Neural progenitor cell (in vitro differentiated cells): ENCODE measurements at regions not wholly inside any gene's neighbourhood (a gene's known extent, or its start where the extent isn't known, plus 50 kb on each side); places are given as distances from the start of the nearest gene placed in this dataset.

Experiments
- DNase-seq: peaks from one replicate; pipeline ENCODE4 v3.0.0-alpha.2; 2016; ENCODE audit warnings: low spot score
- H2AFZ ChIP-seq: fragments of 200-600 bp; sonication (generic); replicated peaks from 2 replicates; pipeline ENCODE4 v1.6.1; 2016; ENCODE audit warnings: antibody characterized with exemption
- H3F3A ChIP-seq: fragments of 200-600 bp; sonication (generic); 2 replicates; pipeline ENCODE4 v1.6.1; 2016; ENCODE audit warnings: antibody characterized with exemption, low read depth
- H3K27ac ChIP-seq: fragments of 200-600 bp; sonication (generic); 2 replicates; pipeline ENCODE4 v1.5.1; 2016; ENCODE audit warnings: mild to moderate bottlenecking
- H3K27me3 ChIP-seq: fragments of 200-600 bp; sonication (generic); 2 replicates; pipeline ENCODE4 v1.6.1; 2016; ENCODE audit warnings: mild to moderate bottlenecking, moderate library complexity
- H3K36me3 ChIP-seq: fragments of 200-600 bp; sonication (generic); 2 replicates; pipeline ENCODE4 v1.5.1; 2016
- H3K4me1 ChIP-seq: fragments of 200-600 bp; sonication (generic); 2 replicates; pipeline ENCODE4 v1.6.1; 2016; ENCODE audit warnings: mixed run types
- H3K4me2 ChIP-seq: fragments of 200-600 bp; sonication (generic); 2 replicates; pipeline ENCODE4 v1.6.1; 2016
- H3K4me3 ChIP-seq: fragments of 200-600 bp; sonication (generic); 2 replicates; pipeline ENCODE4 v1.5.1; 2016
- H3K79me2 ChIP-seq: fragments of 200-600 bp; sonication (generic); 2 replicates; pipeline ENCODE4 v1.6.1; 2016; ENCODE audit warnings: low read depth
- H3K9ac ChIP-seq: fragments of 200-600 bp; sonication (generic); 2 replicates; pipeline ENCODE4 v1.6.1; 2016
- H3K9me3 ChIP-seq: fragments of 200-600 bp; sonication (generic); 2 replicates; pipeline ENCODE4 v1.5.1; 2016; ENCODE audit warnings: low read depth
- H4K20me1 ChIP-seq: fragments of 200-600 bp; sonication (generic); 2 replicates; pipeline ENCODE4 v1.6.1; 2016; ENCODE audit warnings: low read depth
- H3K27ac Mint-ChIP-seq: 3 replicates; pipeline ENCODE4 v1.8.0; 2021; ENCODE audit warnings: mixed read lengths
- H3K27me3 Mint-ChIP-seq: 2 replicates; pipeline ENCODE4 v1.8.0; 2022; ENCODE audit warnings: low read depth, mild to moderate bottlenecking, inconsistent platforms, moderate library complexity, mixed read lengths; ENCODE audit not compliant: insufficient read depth
- H3K36me3 Mint-ChIP-seq: 3 replicates; pipeline ENCODE4 v1.8.0; 2021; ENCODE audit warnings: mixed read lengths
- H3K4me1 Mint-ChIP-seq: 3 replicates; pipeline ENCODE4 v1.8.0; 2021; ENCODE audit warnings: mixed read lengths
- H3K4me3 Mint-ChIP-seq: 3 replicates; pipeline ENCODE4 v1.8.0; 2021; ENCODE audit warnings: mild to moderate bottlenecking, moderate library complexity, mixed read lengths
- H3K9me3 Mint-ChIP-seq: 3 replicates; pipeline ENCODE4 v1.8.0; 2020; ENCODE audit warnings: mixed read lengths
- EZH2 ChIP-seq: fragments of 200-600 bp; sonication (generic); IDR thresholded peaks from 2 replicates; pipeline ENCODE4 v1.6.1; 2017; ENCODE audit warnings: antibody characterized with exemption, mild to moderate bottlenecking, moderate library complexity
- EZH2phosphoT487 ChIP-seq: fragments of 200-600 bp; sonication (generic); IDR thresholded peaks from 2 replicates; pipeline ENCODE4 v1.6.1; 2017; ENCODE audit warnings: antibody characterized with exemption
- TF ChIP-seq, protein P1 (sequence below): fragments of 200-600 bp; sonication (generic); IDR thresholded peaks from 2 replicates; pipeline ENCODE4 v1.5.1; 2017; ENCODE audit warnings: antibody characterized with exemption, mild to moderate bottlenecking

DNA sequence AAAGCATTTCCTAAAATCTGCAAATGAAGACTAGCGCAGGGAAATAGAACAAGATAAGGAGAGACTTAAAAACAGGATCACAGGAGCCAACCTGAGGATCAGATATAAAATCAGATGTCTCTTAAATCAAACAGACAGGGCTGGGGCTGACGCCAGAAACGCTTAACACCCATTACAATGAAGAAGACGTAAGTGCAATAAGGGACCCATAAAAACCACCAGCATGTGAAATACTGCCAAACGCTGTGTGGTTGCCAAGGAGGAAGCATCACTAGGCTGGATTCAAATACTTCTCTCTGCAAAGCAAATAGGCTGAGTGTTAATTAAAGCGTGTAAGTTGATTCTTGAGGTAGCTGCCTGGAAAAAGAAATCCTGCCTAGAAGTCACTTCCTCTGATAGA is 74.4 kb upstream of the ATP10B start:
- Mint-ChIP-seq H3K36me3 (no peaks in the 10 kb centered on the region), H3K4me3 (no peak overlapping the region), H3K27me3 (no peaks in the 10 kb centered on the region), H3K27ac (no peak overlapping the region), H3K4me1 (peaks cover 31% of the 10 kb centered on the region), H3K9me3 (no peaks in the 10 kb centered on the region)
- Histone ChIP-seq H3K27me3 (no peaks in the 10 kb centered on the region), H3K4me1 (peaks cover 17% of the 10 kb centered on the region), H3K4me2 (no peak overlapping the region), H3K9ac (no peak overlapping the region), H3K79me2 (no peaks in the 10 kb centered on the region), H3K9me3 (no peaks in the 10 kb centered on the region), H3K4me3 (no peak overlapping the region), H4K20me1 (no peaks in the 10 kb centered on the region), H2AFZ (peak overlapping the region; percentile 12), H3K36me3 (no peaks in the 10 kb centered on the region), H3F3A (no peaks in the 10 kb centered on the region), H3K27ac (no peak overlapping the region)
- TF ChIP-seq EZH2phosphoT487 (no peak), EZH2 (no peak)
- TF ChIP-seq, protein P1, sequence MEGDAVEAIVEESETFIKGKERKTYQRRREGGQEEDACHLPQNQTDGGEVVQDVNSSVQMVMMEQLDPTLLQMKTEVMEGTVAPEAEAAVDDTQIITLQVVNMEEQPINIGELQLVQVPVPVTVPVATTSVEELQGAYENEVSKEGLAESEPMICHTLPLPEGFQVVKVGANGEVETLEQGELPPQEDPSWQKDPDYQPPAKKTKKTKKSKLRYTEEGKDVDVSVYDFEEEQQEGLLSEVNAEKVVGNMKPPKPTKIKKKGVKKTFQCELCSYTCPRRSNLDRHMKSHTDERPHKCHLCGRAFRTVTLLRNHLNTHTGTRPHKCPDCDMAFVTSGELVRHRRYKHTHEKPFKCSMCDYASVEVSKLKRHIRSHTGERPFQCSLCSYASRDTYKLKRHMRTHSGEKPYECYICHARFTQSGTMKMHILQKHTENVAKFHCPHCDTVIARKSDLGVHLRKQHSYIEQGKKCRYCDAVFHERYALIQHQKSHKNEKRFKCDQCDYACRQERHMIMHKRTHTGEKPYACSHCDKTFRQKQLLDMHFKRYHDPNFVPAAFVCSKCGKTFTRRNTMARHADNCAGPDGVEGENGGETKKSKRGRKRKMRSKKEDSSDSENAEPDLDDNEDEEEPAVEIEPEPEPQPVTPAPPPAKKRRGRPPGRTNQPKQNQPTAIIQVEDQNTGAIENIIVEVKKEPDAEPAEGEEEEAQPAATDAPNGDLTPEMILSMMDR: no peak
- no peak for DNase-seq

DNA sequence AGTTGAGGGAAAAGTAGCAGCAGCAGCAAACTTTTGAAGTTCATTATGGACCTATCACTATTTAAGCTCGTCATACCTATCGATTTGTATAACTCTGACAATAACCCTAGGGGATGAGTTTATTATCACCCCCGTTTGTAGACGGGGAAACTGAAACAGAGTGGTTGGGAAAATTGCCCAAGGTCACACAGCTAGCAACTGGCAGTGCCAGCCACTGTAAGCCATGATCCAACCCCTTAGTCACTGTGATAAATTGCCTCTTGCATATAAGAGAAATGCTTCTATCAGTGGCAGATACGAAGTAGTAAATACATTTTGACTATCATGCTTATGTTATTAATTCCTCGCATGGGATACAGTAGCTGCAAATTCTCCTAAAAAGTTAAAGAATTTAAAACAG is 73.3 kb upstream of the ATP10B start:
- Histone ChIP-seq H3K27me3 (no peaks in the 10 kb centered on the region), H3K4me1 (peaks cover 14% of the 10 kb centered on the region), H2AFZ (no peak overlapping the region), H3K27ac (no peak overlapping the region), H4K20me1 (no peaks in the 10 kb centered on the region), H3K79me2 (no peaks in the 10 kb centered on the region), H3K4me2 (no peak overlapping the region), H3F3A (no peaks in the 10 kb centered on the region), H3K4me3 (no peak overlapping the region), H3K9me3 (no peaks in the 10 kb centered on the region), H3K36me3 (no peaks in the 10 kb centered on the region), H3K9ac (no peak overlapping the region)
- Mint-ChIP-seq H3K4me3 (no peak overlapping the region), H3K27ac (no peak overlapping the region), H3K27me3 (no peaks in the 10 kb centered on the region), H3K9me3 (no peaks in the 10 kb centered on the region), H3K4me1 (peaks cover 23% of the 10 kb centered on the region), H3K36me3 (no peaks in the 10 kb centered on the region)
- DNase-seq: no peak
- no peak for TF ChIP-seq EZH2
- TF ChIP-seq, protein P1: no peak
- no peak for TF ChIP-seq EZH2phosphoT487

DNA sequence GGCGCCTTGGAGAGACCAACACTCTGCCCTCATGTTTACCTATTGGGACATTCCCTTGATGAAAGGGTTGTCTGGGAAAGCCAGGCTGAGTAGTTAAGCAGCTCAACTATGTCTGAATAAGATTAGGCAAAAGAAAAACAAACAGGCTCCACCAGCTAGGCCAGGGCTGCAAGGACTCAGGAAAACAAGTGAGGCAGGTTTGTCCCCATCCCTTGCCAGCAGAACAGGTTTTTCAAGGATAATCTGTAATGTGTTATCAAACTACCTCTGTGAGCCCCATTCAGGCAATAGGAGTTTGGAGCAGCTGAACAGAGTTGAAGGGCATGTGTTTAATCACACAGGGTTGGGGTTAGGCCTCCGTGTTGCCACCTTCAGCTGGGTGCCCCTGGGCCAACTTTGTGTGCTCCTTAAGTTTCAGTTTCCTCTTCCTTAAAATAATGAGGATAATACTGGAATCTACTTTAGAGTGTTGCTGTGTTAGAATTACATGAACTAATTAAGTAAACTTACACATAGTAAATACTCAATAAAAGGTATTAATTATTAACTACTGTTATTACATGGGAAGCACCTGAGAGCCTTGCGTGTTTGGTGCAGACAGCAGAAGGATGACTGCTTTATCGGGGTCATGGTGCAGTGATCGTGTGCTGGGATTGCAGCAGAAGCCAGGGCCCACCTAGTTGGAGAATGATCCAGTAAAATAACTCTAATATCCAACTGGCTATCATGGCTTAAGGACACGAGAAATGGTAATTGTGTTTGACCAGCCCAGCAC is 72.1 kb upstream of the ATP10B start:
- Mint-ChIP-seq H3K27ac (no peak overlapping the region), H3K27me3 (no peaks in the 10 kb centered on the region), H3K4me3 (no peak overlapping the region), H3K9me3 (no peaks in the 10 kb centered on the region), H3K36me3 (no peaks in the 10 kb centered on the region), H3K4me1 (peaks cover 22% of the 10 kb centered on the region)
- Histone ChIP-seq H3K36me3 (no peaks in the 10 kb centered on the region), H4K20me1 (no peaks in the 10 kb centered on the region), H3K4me3 (no peak overlapping the region), H3K4me2 (peak overlapping the region; percentile 41), H3K4me1 (peaks cover 11% of the 10 kb centered on the region), H3K9ac (no peak overlapping the region), H3K79me2 (no peaks in the 10 kb centered on the region), H3K9me3 (no peaks in the 10 kb centered on the region), H2AFZ (no peak overlapping the region), H3K27ac (no peak overlapping the region), H3F3A (no peaks in the 10 kb centered on the region), H3K27me3 (no peaks in the 10 kb centered on the region)
- DNase-seq: peak; percentile 74
- TF ChIP-seq, protein P1: no peak
- TF ChIP-seq EZH2: no peak
